ENCODE measurements at regions not wholly inside any gene's neighbourhood (a gene's known extent, or its start where the extent isn't known, plus 50 kb on each side); places are given as distances from the start of the nearest gene placed in this dataset.
"Not testable (repeated sequence)": the region's sequence is repeated elsewhere in the genome, so short reads cannot be mapped to it uniquely, and the experiment has no call there.

- DNase-seq (ENCODE audit: low spot score) = no peak
These were observed 78.1 kb upstream of the NPAS2 start for GRCh38 chr2:100741880-100742276.

- peak; percentile 27 for DNase-seq (ENCODE audit: low spot score)
These were observed 77.4 kb upstream of the NPAS2 start for GRCh38 chr2:100742277-100743254.

GRCh38 chr2:100743741-100744140, 76.2 kb upstream of the NPAS2 start:
- no peak for DNase-seq (ENCODE audit: low spot score)

- no peak for DNase-seq (ENCODE audit: low spot score)
These were observed 75.8 kb upstream of the NPAS2 start for GRCh38 chr2:100744184-100744583.

GRCh38 chr2:100744589-100744988, 75.3 kb upstream of the NPAS2 start:
- DNase-seq (ENCODE audit: low spot score) = peak; percentile 46

GRCh38 chr2:100745604-100746003, 74.3 kb upstream of the NPAS2 start:
- no peak for DNase-seq (ENCODE audit: low spot score)

- DNase-seq (ENCODE audit: low spot score) = no peak
These were observed 72.4 kb upstream of the NPAS2 start for GRCh38 chr2:100747551-100747950.

GRCh38 chr2:100747996-100748615, 71.8 kb upstream of the NPAS2 start:
- no peak for DNase-seq (ENCODE audit: low spot score)

- no peak for DNase-seq (ENCODE audit: low spot score)
These were observed 71.3 kb upstream of the NPAS2 start for GRCh38 chr2:100748673-100749072.

- DNase-seq (ENCODE audit: low spot score) = no peak
These were observed 70.0 kb upstream of the NPAS2 start for GRCh38 chr2:100749771-100750542.

GRCh38 chr2:100751871-100752625, 67.9 kb upstream of the NPAS2 start:
- DNase-seq (ENCODE audit: low spot score) = not testable (repeated sequence)

- peak; percentile 54 for DNase-seq (ENCODE audit: low spot score)
These were observed 67.2 kb upstream of the NPAS2 start for GRCh38 chr2:100752628-100753333.

- no peak for DNase-seq (ENCODE audit: low spot score)
These were observed 66.5 kb upstream of the NPAS2 start for GRCh38 chr2:100753444-100753843.

- no peak for DNase-seq (ENCODE audit: low spot score)
These were observed 66.1 kb upstream of the NPAS2 start for GRCh38 chr2:100753881-100754280.

GRCh38 chr2:100754951-100755350, 65.0 kb upstream of the NPAS2 start:
- no peak for DNase-seq (ENCODE audit: low spot score)

- DNase-seq (ENCODE audit: low spot score) = no peak
These were observed 64.5 kb upstream of the NPAS2 start for GRCh38 chr2:100755441-100755840.

GRCh38 chr2:100756704-100757103, 63.2 kb upstream of the NPAS2 start:
- DNase-seq (ENCODE audit: low spot score) = no peak

- DNase-seq (ENCODE audit: low spot score) = peak; percentile 27
These were observed 62.1 kb upstream of the NPAS2 start for GRCh38 chr2:100757621-100758394.

GRCh38 chr2:100759901-100760300, 60.0 kb upstream of the NPAS2 start:
- DNase-seq (ENCODE audit: low spot score) = no peak

GRCh38 chr2:100761365-100761764, 58.6 kb upstream of the NPAS2 start:
- no peak for DNase-seq (ENCODE audit: low spot score)
